ENCODE measurements at regions not wholly inside any gene's neighbourhood (a gene's known extent, or its start where the extent isn't known, plus 50 kb on each side); places are given as distances from the start of the nearest gene placed in this dataset.

GRCh38 chr12:114769634-114770033 is 85.7 kb upstream of the TBX3 start:
- TF ChIP-seq POLR2A (IDR thresholded peaks at IDR 0.05; ENCODE audit: low read length) (no peak), GATA1 (IDR thresholded peaks at IDR 0.05; ENCODE audit: low read depth, low read length) (no peak)

All from erythroblast (primary cell).